Myocyte (in vitro differentiated cells): ENCODE measurements at regions not wholly inside any gene's neighbourhood (a gene's known extent, or its start where the extent isn't known, plus 50 kb on each side); places are given as distances from the start of the nearest gene placed in this dataset.

Experiments used
- DNase-seq: peaks from one replicate; pipeline ENCODE4 v3.0.0-alpha.2; 2012; ENCODE audit warnings: low read depth

- DNase-seq, result no peak
Observed at GRCh38 chr5:3886524-3887451, 291.2 kb downstream of the IRX1 start.

- no peak for DNase-seq
Observed at GRCh38 chr5:3888310-3888709, 292.7 kb downstream of the IRX1 start.

GRCh38 chr5:3889412-3890142 lies 293.9 kb downstream of the IRX1 start:
- DNase-seq, result no peak

DNA sequence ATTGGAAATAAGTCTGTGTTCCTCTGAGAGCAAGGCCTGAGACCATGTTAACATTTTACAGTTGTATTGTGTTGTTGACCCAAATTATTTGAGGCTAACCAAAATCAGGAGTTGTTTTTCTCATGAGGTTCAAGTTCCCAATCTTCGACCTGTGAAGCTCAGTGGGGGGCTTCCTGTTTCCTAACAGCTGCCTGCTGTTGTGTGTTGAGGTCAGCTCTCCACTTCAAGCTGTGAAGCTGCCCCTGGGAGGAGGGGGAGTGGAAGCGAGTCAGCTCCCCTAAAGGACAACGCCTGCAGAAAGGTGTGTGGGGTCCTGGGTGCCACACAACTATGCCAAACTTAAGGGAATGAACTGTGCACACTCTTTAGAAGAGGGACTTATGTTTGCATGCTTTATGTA lies 295.5 kb downstream of the IRX1 start:
- DNase-seq, result no peak

DNA sequence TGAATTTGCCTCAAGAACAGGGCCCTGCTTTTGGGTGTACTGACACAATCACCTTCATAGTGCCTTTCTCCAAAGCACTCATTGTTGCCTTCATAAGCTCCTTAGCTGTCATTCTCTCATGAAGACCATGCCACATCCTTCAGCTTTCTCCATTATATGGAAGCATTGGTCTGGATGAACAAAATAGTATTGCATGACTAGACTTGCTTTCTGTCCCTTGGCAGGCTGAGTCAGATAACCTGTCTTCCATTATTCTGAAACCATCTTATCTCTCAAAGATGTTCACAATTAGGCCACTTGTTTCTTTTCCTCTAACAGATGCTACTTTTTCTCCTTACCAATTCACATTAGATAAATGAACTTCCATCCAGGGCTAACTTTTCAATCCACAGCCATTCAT lies 297.9 kb downstream of the IRX1 start:
- DNase-seq, result no peak

GRCh38 chr5:3893975-3894374 lies 298.3 kb downstream of the IRX1 start:
- DNase-seq, result no peak

DNA sequence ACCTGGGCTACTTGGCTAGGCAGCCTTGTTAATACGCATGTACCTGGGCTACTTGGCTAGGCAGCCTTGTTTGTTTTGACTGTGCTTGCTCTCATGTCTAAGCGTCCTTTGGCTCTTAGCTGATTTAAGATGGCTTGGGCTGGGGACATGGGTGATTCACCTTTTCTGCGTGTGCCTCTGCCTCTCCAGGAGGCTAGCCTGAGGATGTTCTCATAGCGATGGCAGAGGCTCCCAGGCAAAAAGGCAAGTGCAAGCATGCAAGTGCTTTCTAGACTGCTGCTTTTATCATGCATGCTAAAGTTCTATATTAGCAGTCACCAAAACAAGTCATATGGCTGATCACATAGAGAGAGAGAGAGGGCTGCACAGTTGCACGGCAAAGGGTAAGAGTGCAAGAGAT lies 300.5 kb downstream of the IRX1 start:
- DNase-seq, result no peak

GRCh38 chr5:3899093-3899492 lies 303.5 kb downstream of the IRX1 start:
- DNase-seq, result no peak

DNA sequence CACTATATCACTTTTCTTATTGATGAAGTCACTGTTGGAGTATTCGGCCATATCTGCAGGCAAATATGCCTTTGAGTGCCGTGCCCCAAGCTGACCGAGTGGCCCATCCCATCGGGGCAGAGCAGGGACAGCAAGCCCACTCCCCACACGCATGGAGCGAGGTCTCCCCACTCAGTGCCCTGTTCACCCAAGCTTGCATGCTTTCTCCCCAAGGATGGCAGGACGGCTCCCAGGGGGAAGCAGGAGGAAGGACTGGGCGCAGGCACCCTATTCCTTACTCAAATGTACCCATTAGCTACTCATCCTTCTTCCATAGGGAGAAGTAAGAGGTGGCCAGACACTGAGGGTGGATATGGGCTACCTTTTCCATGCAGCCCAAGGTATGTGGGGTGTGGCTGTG lies 309.0 kb downstream of the IRX1 start:
- no peak for DNase-seq

DNA sequence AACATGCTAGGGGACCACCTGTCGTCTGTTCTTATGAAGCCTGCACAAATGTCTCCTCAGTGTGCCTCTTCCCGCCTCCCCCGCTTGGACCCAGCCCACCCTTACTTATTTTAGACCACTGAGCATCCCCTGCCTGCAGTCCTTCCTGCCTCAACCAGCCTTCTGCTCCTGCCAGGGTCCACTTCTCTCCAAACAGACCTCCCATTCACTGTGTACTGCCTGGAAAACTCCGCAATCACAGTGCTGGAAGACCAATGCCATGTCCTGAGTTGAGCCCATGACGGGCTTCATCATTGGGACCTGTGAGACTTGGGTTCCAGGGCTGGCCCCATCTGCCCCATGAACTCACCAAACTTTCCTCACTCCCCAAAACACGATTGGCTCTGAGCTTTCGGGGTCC lies 309.4 kb downstream of the IRX1 start:
- DNase-seq, result no peak

DNA sequence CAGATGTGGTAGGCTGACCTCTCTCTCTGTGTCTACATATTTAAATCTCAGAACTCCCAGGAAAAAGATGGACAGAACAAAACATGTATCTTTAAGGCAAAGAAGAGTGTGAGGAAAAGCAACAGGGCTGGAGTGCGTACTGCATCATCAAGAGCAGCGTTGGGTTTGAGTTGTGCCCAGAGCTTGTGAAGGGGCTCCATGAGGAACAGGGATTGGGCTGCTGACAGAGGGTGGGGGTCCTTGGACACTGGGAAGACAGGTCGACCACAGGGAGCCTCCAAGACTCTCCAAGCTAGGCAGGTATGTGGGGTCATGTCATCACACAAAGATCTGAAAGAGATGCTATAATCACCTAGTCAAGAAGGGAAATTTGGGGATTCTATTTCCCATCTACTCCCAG lies 309.9 kb downstream of the IRX1 start:
- DNase-seq, result no peak

DNA sequence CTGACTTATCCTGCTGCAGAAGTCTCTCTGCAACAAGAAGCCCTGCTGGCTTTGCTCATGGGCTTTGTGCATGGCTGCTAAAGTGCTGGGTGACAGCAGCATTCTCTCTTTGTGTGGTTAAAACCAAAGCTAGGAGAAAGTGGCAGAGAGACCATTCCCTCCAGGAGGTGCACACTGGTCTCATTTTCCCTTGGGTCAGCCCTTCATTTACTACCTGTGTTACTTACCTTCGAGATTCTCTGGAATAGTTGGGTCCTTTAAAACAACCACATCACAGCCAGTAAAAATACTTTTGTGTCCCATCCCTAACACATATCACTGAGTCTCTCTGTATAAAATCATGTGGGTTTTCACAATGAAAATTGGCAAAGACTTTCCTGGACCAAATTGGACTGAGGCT lies 315.5 kb downstream of the IRX1 start:
- DNase-seq, result no peak

DNA sequence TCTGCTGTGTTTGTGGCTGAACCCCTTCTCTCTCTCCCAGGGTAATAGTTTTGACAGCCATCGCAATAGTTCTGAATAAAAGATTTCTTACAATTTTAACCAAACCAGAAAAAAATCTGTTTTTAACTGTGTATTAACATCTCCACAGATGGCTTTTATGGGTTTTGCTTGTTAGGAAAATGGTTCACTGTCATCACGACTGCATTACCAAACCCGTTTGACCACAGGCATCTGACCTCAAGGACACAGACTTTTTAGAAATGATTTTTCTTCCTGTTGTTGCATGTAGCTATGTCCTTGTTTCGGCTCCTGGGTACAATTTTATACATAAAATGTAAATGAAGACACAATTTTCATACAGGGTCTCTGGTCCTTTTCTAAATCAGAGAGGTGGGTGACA lies 316.1 kb downstream of the IRX1 start:
- DNase-seq, result no peak

GRCh38 chr5:3912790-3913189 lies 317.2 kb downstream of the IRX1 start:
- no peak for DNase-seq

- no peak for DNase-seq
Observed at GRCh38 chr5:3913279-3913678, 317.6 kb downstream of the IRX1 start.

DNA sequence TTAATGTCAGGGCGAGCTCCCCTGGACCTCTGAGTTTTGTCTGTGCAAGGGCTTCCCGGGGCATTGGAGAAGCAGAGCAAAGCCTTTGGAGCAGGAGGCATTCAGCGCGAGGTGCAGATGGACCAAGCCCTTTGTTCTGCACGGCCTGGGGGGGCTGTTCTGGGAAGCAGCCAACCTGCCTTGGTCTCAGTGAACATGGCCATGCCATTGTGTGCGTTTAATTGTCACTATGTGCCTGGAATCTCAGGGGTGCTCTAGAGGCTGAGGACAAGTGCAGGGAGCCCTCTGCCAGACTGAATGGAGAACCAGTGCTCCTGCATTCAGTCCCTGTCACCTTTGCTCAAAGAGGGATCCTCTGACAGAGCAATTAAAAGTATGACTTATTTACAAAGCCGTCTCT lies 329.4 kb downstream of the IRX1 start:
- DNase-seq, result no peak

- DNase-seq, result no peak
Observed at GRCh38 chr5:3925935-3926334, 330.3 kb downstream of the IRX1 start.

GRCh38 chr5:3929799-3930198 lies 334.2 kb downstream of the IRX1 start:
- no peak for DNase-seq

DNA sequence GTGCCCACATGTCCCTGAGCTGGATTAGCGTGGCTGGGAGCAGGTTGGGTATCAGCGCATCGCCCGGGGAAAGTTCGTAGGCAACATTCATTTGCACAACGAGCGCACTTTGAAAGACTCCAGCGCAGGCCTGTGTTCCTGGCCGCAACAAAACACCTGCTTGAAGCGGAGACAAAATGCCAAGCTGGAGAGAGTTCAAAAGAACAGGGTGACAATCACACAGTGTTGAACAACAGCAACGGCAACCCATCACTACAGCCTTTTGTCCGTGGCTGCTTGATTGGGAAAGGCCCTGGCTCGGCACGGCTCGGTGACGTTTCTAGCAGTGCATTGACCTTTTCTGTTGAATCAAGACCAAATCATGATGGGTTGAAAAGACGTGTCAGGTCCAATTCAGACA lies 336.3 kb downstream of the IRX1 start:
- DNase-seq, result no peak

DNA sequence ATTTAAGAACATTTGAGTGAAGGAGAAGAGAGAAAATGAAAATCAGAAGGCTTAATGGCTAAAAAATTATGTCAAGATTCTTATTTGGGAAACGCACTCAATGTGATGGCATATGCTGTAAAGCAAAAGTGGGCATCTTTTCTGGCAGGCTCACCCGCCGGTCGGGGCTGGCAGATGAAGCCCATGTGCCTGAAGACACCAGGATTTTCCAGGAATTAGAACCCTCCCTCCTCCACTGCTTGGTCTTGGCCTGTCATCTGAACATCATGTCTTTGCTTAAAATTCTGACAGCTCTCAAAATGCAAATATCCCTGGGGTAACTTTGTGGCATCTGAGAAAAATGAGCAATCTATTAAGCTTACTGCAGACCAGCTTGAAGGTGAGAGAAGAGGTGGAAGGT lies 337.9 kb downstream of the IRX1 start:
- no peak for DNase-seq

GRCh38 chr5:3933966-3934365 lies 338.3 kb downstream of the IRX1 start:
- no peak for DNase-seq

GRCh38 chr5:3943859-3944258 lies 348.2 kb downstream of the IRX1 start:
- no peak for DNase-seq

DNA sequence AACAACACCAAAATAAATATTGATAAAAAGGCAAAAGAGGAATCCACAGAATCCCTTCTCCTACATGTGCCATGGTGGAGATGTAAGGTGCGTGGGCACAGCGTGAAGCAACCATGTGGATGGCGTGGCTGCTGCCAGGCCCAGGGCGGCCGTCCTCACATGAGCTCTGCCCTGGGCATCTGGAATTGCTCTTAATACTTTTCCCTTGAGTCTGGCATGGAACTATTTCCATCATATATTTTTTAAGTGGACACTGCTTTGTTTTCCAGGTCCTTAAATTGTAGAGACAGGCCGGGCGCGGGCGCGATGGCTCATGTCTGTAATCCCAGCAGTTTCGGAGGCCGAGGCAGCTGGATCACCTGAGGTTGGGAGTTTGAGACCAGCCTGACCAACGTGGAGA lies 349.3 kb downstream of the IRX1 start:
- DNase-seq, result no peak
